Gastrocnemius medialis (tissue), 4 donors: ENCODE measurements at regions not wholly inside any gene's neighbourhood (a gene's known extent, or its start where the extent isn't known, plus 50 kb on each side); places are given as distances from the start of the nearest gene placed in this dataset.

Experiments used
- ATAC-seq, 2 donors: fragments of 150-250 bp; one replicate each; pipeline ENCODE4 v1.9.1; 2016
- DNase-seq, 2 donors: peaks; one replicate each; pipeline ENCODE4 v3.0.0-alpha.2; 2019
- H3K27ac ChIP-seq, 4 donors: fragments of 200-600 bp; sonication (generic); 1 replicate in 1 of 4; 2 replicates in 3 of 4; pipeline ENCODE4 v1.5.1; 2016 to 2018; ENCODE audit warnings: mild to moderate bottlenecking in 2 of 4, moderate library complexity in 1 of 4
- H3K27me3 ChIP-seq, 3 donors: fragments of 200-600 bp; sonication (generic) in 2 of 3; 1 replicate in 1 of 3; 2 replicates in 2 of 3; pipeline versions ENCODE4 v1.5.1 to v1.6.0; 2016 to 2019; ENCODE audit warnings: mild to moderate bottlenecking in 1 of 3, moderate library complexity in 1 of 3
- H3K36me3 ChIP-seq, 2 donors: fragments of 200-600 bp; sonication (generic) in 1 of 2; one replicate each; pipeline ENCODE4 v1.5.1; 2017 to 2018
- H3K4me1 ChIP-seq, 2 donors: fragments of 200-600 bp; sonication (generic) in 1 of 2; one replicate each; pipeline ENCODE4 v1.5.1; 2016 to 2017; ENCODE audit warnings: mild to moderate bottlenecking in 2 of 2
- H3K4me3 ChIP-seq, 4 donors: fragments of 200-600 bp; sonication (generic) in 3 of 4; 1 replicate in 1 of 4; 2 replicates in 3 of 4; pipeline ENCODE4 v1.5.1; 2016 to 2019; ENCODE audit warnings: mild to moderate bottlenecking in 2 of 4
- H3K9me3 ChIP-seq, 3 donors: fragments of 200-600 bp; sonication (generic) in 2 of 3; 1 replicate in 1 of 3; 2 replicates in 2 of 3; pipeline ENCODE4 v1.5.1; 2016 to 2019
- POLR2A ChIP-seq, 2 donors: fragments of 450-650 bp; IDR thresholded peaks; one replicate each; pipeline ENCODE4 v1.6.1; 2017; ENCODE audit warnings: antibody characterized with exemption in 2 of 2, mild to moderate bottlenecking in 2 of 2, moderate library complexity in 2 of 2
- in situ Hi-C, 4 donors: fragments of 200-750 bp; cut with MboI; loops; one replicate each; pipeline versions ENCODE4 v1.15.0 to v1.8.0; 2017; ENCODE audit warnings: low sequenced_read_pairs in 4 of 4
- intact Hi-C: fragments of 100-400 bp; cut with DNase I; formaldehyde crosslinking; loops from one replicate; pipeline ENCODE4 v1.15.1; 2023; ENCODE audit warnings: low total_unique reads
- TF ChIP-seq, protein P1 (sequence below), 5 experiments: fragments of 450-650 bp in 3 of 5; fragments of 200-600 bp in 2 of 5; sonication (generic) in 2 of 5; IDR thresholded peaks in 4 of 5; conservative IDR thresholded peaks in 1 of 5; 1 replicate in 4 of 5; 2 replicates in 1 of 5; pipeline ENCODE4 v1.5.1; 2016 to 2019; ENCODE audit warnings: antibody characterized with exemption in 5 of 5, mild to moderate bottlenecking in 3 of 5, moderate library complexity in 3 of 5

- no peak for ATAC-seq
These were observed 140.2 kb upstream of the FAM83B start for GRCh38 chr6:54706391-54706790.

DNA sequence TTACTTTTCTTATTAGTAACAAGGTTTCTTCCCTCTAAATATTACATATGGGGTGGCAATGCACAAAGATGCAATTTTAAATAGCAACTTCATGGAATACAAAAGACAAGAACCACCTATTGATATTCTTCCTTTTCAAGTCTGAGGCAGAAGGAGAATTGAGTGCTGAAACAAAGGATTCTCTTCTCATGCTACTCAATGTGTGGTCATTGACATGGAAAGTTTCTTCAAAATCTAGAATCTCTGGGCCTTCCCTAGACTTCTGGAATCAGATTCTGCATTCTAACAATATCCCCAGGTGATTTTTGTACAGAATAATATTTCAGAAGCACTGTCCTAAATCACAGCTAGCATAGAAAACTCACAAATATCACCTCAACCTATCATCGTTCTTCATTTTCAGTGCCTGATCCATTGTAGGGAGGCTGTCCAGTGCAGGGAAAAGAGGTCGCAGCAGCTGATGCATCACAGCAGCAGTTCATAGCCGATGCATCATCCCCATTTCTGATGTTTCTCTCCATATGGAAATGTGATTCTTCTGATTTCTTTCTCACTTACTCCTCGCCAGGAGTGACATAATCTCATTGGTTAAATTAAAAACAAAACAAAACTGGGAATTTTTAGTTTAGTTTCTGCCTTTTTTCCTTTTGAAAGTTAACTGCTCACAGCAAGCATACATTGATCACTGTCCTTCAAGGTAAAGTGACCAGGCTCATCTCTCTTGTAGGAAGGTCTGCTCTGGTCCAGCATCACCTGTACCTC is 139.5 kb upstream of the FAM83B start:
- no peak for DNase-seq
- H3K27ac ChIP-seq, result no peak overlapping the region
- no peak for ATAC-seq
- H3K27me3 ChIP-seq, result no peaks in the 10 kb centered on the region
- in situ Hi-C loops, result loop anchor here in 2 of 4 donors (25.0 kb wide), 2 partner anchors 355 to 530 kb away; no protein-coding TSS in a partner anchor
- peaks cover 0 to 6% of the 10 kb centered on the region in 2 donors for H3K4me1 ChIP-seq
- intact Hi-C loops, result no loop called here
- H3K36me3 ChIP-seq, result no peaks in the 10 kb centered on the region
- no peaks in the 10 kb centered on the region for H3K9me3 ChIP-seq
- H3K4me3 ChIP-seq, result no peak overlapping the region
- TF ChIP-seq POLR2A (IDR thresholded peaks at IDR 0.05), result no peak
- TF ChIP-seq, protein P1, sequence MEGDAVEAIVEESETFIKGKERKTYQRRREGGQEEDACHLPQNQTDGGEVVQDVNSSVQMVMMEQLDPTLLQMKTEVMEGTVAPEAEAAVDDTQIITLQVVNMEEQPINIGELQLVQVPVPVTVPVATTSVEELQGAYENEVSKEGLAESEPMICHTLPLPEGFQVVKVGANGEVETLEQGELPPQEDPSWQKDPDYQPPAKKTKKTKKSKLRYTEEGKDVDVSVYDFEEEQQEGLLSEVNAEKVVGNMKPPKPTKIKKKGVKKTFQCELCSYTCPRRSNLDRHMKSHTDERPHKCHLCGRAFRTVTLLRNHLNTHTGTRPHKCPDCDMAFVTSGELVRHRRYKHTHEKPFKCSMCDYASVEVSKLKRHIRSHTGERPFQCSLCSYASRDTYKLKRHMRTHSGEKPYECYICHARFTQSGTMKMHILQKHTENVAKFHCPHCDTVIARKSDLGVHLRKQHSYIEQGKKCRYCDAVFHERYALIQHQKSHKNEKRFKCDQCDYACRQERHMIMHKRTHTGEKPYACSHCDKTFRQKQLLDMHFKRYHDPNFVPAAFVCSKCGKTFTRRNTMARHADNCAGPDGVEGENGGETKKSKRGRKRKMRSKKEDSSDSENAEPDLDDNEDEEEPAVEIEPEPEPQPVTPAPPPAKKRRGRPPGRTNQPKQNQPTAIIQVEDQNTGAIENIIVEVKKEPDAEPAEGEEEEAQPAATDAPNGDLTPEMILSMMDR (IDR thresholded peaks at IDR 0.05 in 4 of 5, conservative IDR thresholded peaks at IDR 0.05 in 1 of 5), result no peak

More at GRCh38 chr6:54706391-54706790, 140.2 kb upstream of the FAM83B start:
- H3K4me3 ChIP-seq, result no peak overlapping the region
- H3K27me3 ChIP-seq, result no peaks in the 10 kb centered on the region
- no peaks in the 10 kb centered on the region for H3K36me3 ChIP-seq
- intact Hi-C loops (no loop called here), in situ Hi-C loops (loop anchor here in 2 of 4 donors (25.0 kb wide), 2 partner anchors 356 to 531 kb away; no protein-coding TSS in a partner anchor)
- H3K4me1 ChIP-seq, result peaks cover 0 to 6% of the 10 kb centered on the region in 2 donors
- DNase-seq, result no peak
- no peak overlapping the region for H3K27ac ChIP-seq
- no peaks in the 10 kb centered on the region for H3K9me3 ChIP-seq
- TF ChIP-seq POLR2A (IDR thresholded peaks at IDR 0.05), result no peak
- TF ChIP-seq, protein P1 (IDR thresholded peaks at IDR 0.05 in 4 of 5, conservative IDR thresholded peaks at IDR 0.05 in 1 of 5), result no peak

DNA sequence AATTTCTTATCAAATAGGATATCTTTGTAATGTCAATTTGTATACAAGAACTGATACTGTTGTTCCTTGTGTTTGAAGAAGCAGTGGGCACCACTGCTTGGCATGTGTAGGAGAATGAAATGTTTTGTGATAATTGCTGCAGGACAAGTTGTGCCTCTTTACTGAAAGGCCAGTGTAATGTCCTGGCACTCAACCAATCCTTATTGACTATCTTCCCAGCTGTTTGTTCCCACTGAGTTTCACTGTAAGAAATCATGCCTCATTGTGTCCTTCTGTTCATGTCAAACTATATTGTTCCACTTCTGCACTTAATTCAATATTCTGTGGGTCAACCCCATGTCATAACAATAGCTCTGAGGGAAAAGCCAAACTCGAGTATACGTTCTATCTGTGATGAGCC is 136.1 kb upstream of the FAM83B start:
- intact Hi-C loops, result loop anchor here (10.0 kb wide), 1 partner anchor 534 kb away; no protein-coding TSS in a partner anchor
- Histone ChIP-seq H3K27me3 (no peaks in the 10 kb centered on the region), H3K36me3 (no peaks in the 10 kb centered on the region), H3K4me1 (peaks cover 4 to 11% of the 10 kb centered on the region in 2 donors), H3K27ac (no peak overlapping the region), H3K4me3 (no peak overlapping the region), H3K9me3 (no peaks in the 10 kb centered on the region)
- no peak for DNase-seq
- in situ Hi-C loops, result loop anchor here in 2 of 4 donors (25.0 kb wide), 2 partner anchors 352 to 527 kb away; no protein-coding TSS in a partner anchor
- TF ChIP-seq, protein P1 (IDR thresholded peaks at IDR 0.05 in 4 of 5, conservative IDR thresholded peaks at IDR 0.05 in 1 of 5), result no peak
- no peak for TF ChIP-seq POLR2A (IDR thresholded peaks at IDR 0.05)
- peak in 1 of 2 donors; percentile 72 for ATAC-seq

DNA sequence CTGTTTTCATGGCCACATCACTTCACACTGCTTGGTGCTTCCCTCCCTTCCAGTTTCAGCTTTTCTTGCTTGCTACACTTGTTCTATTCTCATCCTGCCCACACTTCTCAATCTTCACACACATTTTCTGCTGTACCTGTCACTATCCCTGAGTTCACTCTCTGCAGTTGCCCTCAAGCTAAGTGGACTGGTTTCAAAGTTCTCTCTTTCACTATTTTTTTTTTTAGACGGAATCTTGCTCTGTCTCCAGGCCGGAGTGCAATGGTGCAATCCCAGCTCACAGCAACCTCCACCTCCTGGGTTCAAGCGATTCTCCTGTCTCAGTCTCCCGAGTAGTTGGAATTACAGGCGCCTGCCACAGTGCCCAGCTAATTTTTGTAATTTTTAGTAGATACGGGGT is 130.6 kb upstream of the FAM83B start:
- TF ChIP-seq POLR2A (IDR thresholded peaks at IDR 0.05), result no peak
- TF ChIP-seq, protein P1 (IDR thresholded peaks at IDR 0.05 in 4 of 5, conservative IDR thresholded peaks at IDR 0.05 in 1 of 5), result no peak
- H3K27me3 ChIP-seq, result no peaks in the 10 kb centered on the region
- no peaks in the 10 kb centered on the region for H3K9me3 ChIP-seq
- DNase-seq, result no peak
- H3K36me3 ChIP-seq, result no peaks in the 10 kb centered on the region
- H3K4me1 ChIP-seq, result peaks cover 4 to 6% of the 10 kb centered on the region in 2 donors
- intact Hi-C loops, result loop anchor here (10.0 kb wide), 1 partner anchor 529 kb away; no protein-coding TSS in a partner anchor
- no peak overlapping the region for H3K4me3 ChIP-seq
- no peak overlapping the region for H3K27ac ChIP-seq
- in situ Hi-C loops, result loop anchor here in 2 of 4 donors (25.0 kb wide), 2 partner anchors 346 to 521 kb away; no protein-coding TSS in a partner anchor
- ATAC-seq, result no peak
